ENCODE measurements at regions not wholly inside any gene's neighbourhood (a gene's known extent, or its start where the extent isn't known, plus 50 kb on each side); places are given as distances from the start of the nearest gene placed in this dataset.

GRCh38 chr14:80378084-80378690 is 166.9 kb upstream of the DIO2 start:
- no peak for DNase-seq

DNA sequence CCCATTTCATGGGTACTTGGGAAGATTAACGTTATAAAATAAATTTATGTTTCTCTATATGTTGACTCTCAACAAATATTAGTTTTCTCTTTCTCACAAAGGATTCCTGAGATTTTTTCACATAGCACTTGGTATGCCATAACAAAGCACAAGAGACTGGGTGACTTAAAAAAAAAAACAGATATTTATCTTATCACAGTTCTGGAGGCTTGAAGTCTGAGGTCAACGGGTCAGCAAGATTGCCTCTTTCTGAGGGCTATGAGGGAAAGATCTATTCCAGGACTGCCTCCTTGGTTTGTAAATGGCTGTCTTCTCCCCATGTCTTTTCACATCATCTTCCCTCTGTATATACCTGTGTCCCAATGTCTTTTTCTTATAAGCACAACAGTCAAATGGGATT is 153.5 kb upstream of the DIO2 start:
- no peak for DNase-seq

DNA sequence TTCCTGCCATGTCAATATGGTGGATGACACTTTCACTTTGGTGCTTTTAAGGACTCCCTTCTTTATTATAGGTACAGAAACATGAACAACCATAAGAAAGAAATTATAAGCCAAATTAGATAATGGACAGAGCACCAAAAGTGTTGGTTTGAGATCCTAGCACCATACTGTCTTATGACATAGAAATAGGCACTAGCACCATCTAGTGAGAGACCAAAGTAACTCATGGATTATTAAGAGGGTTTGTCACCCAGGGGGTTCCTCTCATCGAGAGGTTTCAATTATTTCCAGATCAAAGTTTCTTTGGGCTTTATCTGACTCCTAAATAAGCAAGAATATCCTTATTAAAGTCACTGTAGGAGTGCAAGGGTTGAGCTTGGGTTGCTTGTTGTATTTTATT is 153.0 kb upstream of the DIO2 start:
- DNase-seq, result no peak

DNA sequence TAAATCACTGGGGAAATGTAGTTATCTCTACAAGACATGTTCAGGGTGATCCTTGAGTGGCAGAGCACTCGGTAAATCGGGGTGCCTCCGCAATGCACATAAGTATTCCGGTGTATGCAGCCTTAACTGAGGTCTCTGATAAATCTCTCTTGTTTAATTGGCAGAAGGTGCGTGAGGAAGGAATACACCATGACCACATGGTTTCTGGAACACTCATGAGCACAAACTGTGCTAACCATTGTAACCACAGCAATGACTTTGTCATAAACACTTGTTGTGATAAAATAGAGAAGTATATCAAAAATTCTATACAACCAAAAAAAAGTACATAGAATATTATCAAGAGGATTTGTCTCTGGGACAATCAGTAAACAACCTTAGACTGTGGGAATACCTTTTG is 146.8 kb upstream of the DIO2 start:
- DNase-seq, result no peak

DNA sequence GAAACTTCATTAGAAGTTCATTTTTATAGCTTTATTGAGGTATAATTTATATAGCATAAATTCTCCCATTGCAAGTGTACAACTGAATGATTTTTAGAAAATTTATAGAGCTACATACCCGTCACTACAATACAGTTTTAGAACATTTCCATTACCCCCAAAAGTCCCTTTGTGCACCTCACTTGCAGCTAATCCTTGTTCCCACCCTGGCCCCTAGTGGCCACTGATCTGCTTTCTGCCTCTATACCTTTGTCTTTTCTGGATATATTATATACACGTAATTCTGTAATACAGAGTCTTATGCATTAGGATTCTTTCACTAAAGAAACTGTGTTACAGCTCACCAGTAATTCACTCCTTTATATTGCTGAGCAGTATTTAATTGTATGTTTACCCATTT is 145.1 kb upstream of the DIO2 start:
- no peak for DNase-seq

DNA sequence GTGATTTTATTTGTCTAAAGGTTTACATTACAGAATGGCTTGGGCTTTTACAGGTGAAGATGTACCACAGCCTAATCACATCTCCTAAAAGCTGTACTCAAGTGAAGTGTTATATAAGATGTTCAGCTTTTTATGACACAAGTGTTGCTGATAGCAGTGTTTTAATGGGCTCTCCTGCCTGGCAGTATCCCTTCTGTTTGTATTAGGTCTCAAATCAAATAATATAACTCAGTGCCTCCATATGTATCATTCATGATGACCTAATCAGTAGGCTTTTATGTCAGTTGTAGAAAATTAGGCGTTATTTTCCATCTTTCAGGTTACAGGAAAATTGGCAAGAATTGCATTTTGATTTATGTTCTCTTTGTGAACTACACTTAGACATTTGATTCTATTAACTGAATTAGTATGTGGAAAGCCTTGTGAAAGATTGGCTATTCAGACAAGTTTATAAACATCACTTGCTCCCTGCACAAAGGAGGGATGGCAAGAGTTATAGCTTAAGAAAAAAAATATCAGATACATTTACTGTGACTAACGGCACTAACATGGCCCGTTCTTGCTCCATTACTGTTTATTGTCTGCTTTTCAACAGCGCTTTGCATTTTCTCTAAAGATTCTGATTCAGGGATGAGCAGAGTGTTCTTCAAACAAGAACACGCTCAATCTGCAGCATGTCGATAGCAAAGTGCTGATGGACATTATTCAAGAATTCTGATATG is 143.7 kb upstream of the DIO2 start:
- no peak for DNase-seq

- DNase-seq, result no peak
These were observed 141.2 kb upstream of the DIO2 start for GRCh38 chr14:80352471-80352870.

- DNase-seq, result no peak
These were observed 139.4 kb upstream of the DIO2 start for GRCh38 chr14:80350707-80351106.

DNA sequence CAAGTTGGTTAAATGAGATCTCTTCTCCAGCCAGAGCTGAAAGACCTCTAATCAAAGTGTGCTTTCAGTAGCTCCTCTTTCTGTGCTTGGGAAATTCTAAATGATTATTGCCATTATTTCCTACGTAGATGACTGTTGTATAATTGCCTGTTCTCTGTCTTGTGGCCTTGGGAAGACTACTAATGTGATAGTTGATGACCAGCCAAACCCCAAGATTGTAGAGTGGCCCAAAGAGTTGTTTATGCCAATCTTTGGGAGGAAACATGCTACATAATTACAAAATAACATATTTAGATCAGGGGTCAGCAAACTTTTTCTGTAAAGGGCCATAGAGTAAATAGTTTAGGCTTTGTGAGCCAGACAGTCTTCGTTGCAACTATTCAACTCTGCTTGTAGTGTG is 135.1 kb upstream of the DIO2 start:
- DNase-seq, result no peak

DNA sequence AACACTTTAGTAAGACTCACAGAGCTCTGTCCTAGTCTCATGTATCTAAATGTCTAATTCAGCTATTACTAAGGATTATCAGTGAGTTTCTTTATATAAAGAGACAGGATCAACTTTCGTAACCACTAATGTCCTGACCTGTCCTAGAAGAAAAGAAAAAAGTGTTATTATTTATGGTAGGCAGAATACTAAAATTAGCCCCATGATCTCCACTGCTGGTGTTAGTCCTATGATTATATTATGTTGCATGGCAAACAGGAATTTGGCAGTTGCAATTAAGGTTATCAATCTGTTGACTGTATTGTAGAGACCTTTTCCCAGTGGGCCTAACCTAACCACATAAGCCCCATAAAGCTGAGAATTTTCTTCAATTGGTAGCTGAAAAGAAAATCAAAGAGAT is 132.9 kb upstream of the DIO2 start:
- DNase-seq, result no peak

DNA sequence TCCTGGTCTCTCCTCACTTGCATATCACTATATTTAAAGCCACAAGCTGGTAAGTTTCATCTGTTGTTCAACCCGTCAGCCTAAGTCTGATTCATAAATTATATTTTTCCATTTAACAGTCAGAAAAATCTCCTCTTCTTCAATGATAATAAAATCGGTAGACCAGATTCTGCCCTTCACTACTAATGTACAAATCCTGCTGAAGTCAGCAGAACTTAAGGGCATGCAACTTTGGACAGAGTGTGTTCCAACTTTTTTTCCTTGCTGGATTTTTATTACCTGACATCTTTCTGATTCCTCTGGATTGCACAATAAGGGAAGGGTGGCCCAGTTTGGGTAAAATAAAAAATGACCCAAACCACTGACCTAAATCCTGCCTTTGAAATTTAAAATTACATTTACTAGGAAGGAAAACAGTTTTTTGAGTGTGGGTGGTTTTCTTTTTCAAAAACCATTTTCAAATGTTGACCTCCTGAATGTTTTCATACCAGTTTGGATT is 125.4 kb upstream of the DIO2 start:
- no peak for DNase-seq

DNA sequence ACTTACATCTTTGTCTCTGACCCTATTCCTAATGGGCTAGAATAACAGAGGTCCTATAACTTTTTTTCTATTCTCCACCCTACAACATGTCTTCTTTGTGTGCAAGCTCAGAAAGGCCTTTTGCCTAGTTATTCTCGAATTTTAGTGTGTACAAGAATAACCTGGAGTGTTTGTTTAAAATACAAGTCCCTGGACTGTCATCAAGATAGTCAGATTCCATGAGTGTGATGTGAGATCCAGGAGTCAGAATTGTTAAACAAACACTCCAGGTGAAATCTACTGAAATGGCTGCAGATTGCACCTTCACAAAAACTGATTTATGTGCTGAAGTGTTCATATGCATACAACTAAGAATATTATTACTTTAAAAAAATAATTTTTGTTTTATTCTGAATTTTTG is 114.4 kb upstream of the DIO2 start:
- DNase-seq, result no peak

GRCh38 chr14:80325112-80325511 is 113.8 kb upstream of the DIO2 start:
- DNase-seq, result no peak

DNA sequence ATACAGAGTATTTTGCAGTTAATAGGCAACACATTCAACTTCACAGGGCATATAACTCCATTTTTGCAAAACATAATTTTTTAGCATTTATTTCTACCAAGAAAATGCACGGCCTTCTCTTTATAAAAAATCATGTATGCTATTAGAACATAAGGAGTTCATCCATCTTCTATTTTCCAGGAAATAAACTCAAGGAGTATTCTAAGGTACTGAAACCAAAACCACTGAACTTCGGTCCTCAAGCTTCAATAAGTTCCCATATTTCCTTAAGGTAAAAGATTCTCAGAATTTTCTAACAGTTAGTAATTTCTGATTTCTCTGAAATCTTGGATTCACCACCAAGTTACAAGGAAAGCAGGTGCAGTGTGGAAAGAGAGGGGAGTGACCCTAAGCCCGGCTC is 113.3 kb upstream of the DIO2 start:
- no peak for DNase-seq

GRCh38 chr14:80323038-80323665 is 111.8 kb upstream of the DIO2 start:
- no peak for DNase-seq

DNA sequence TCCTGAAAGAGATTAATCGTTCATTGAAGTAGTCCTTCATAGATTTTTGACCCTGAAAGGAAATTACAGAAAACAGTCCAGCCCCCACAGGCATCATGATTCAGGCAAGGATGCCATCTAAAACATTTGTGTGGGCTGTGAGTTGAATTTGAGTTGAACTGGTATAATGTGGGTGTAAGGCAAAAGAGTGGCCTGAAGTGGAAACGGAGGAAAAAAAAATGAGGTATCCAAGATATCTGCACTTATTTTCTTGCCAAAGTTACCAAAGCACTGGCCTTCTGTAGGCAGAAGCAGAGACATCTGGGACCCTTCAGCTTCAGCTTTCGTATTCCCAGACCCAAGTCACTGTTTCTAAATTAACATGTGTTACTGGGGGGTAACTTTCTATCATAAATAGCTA is 105.1 kb upstream of the DIO2 start:
- no peak for DNase-seq

GRCh38 chr14:80315681-80316080 is 104.4 kb upstream of the DIO2 start:
- DNase-seq, result no peak

GRCh38 chr14:80313806-80314205 is 102.5 kb upstream of the DIO2 start:
- DNase-seq, result no peak

- DNase-seq, result no peak
These were observed 99.8 kb upstream of the DIO2 start for GRCh38 chr14:80310938-80311750.

DNA sequence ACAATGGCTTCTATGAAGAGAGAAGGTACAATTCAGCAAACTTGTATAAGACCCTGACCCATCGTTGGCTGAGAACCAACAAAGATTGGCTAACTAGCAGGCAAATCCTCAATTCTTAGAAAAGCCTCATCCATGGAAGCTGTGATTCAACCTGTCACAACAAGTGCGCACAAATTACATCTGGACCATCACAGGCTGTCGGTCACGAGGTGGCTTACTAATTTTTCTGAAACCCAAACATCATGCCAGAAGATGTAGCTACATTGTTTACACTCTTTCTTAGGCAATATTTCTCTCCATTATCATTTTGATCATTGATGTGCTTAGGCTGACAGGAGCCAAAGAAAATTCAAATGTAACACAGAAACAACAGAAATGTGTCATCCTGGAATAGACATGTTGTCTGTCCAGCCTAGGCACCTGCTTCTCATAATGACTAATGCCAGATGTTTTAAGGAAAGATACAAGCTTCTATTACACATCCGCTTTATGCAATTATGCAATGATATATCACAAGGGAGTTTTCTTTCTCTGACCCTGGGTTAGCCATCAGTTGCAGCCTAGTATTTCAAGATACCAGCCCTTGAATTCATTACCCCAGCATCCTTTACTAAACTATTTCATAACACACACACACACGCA is 92.9 kb upstream of the DIO2 start:
- no peak for DNase-seq

DNA sequence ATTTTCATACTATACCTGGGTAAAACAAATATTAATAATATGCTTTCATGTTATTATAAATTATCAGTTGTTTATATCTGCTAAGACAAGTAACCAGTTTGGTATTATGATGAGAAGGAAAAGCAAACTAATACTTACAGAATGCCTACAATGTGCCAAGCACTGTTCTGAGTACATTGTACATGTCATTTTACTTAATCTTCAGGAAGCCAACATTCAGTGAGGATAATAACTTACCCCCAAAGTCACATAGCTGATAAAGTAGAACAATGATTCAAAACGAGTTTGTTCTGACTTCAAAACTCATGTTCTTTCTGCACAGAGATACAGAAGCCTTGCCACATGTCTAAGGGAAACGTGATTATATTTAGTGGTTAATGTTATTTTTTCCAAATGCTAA is 89.0 kb upstream of the DIO2 start:
- no peak for DNase-seq

- no peak for DNase-seq
These were observed 87.2 kb upstream of the DIO2 start for GRCh38 chr14:80298491-80299017.

GRCh38 chr14:80291101-80291500 is 79.8 kb upstream of the DIO2 start:
- peak; percentile 28 for DNase-seq

All from suppressor macrophage treated with lipopolysaccharide for 4 hours (primary cell).